ENCODE measurements at regions not wholly inside any gene's neighbourhood (a gene's known extent, or its start where the extent isn't known, plus 50 kb on each side); places are given as distances from the start of the nearest gene placed in this dataset.

DNA sequence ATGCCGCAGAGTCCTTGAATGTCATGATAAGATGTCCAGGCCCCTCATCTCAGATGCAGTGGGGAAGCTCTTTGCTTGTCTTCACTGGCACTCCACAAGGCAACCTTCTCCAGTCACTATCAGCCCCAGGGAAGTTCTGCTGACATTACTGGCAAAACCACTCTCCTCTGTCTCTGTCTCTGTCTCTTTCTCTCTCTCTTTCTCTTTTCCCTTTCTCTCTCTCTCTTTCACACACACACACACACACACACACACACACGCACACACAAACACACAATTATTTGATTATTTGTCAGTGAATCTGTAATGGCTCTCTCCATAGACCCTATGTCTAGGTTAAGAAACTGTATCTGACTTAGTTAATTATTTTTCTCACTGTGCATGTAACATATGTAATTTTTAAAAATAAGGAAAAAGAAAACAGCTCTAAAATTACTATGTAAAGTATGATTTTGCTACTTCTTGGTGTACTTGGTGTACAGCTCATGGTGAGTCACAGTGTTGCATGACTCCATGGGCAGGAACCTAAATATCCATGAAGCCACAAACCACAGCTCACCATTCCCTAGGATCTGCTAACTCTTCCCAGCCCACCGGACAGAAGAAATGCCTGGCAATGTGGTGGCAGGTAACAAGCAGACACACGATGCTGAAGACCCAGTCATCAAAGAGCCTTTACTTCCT is 594.9 kb upstream of the ID2 start:
- Histone ChIP-seq H3K4me1 (no peaks in the 10 kb centered on the region), H3K9me3 (no peaks in the 10 kb centered on the region), H3K4me3 (no peak overlapping the region), H3K27ac (replicated peaks in 1 of 4) (no peak overlapping the region), H3K36me3 (no peaks in the 10 kb centered on the region), H3K27me3 (no peaks in the 10 kb centered on the region)
- TF ChIP-seq, protein P1, sequence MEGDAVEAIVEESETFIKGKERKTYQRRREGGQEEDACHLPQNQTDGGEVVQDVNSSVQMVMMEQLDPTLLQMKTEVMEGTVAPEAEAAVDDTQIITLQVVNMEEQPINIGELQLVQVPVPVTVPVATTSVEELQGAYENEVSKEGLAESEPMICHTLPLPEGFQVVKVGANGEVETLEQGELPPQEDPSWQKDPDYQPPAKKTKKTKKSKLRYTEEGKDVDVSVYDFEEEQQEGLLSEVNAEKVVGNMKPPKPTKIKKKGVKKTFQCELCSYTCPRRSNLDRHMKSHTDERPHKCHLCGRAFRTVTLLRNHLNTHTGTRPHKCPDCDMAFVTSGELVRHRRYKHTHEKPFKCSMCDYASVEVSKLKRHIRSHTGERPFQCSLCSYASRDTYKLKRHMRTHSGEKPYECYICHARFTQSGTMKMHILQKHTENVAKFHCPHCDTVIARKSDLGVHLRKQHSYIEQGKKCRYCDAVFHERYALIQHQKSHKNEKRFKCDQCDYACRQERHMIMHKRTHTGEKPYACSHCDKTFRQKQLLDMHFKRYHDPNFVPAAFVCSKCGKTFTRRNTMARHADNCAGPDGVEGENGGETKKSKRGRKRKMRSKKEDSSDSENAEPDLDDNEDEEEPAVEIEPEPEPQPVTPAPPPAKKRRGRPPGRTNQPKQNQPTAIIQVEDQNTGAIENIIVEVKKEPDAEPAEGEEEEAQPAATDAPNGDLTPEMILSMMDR (IDR thresholded peaks at IDR 0.05): no peak
- TF ChIP-seq POLR2A (IDR thresholded peaks at IDR 0.05; ENCODE audit: low read depth) (no peak), POLR2AphosphoS5 (IDR thresholded peaks at IDR 0.05) (no peak), EP300 (IDR thresholded peaks at IDR 0.05) (no peak)
- DNase-seq (ENCODE audit: extremely low spot score): peak; percentile 34
- intact Hi-C loops (cut with DNase I): no loop called here
- 73% methylated on average over 4 of the region's 4 CpGs for WGBS

DNA sequence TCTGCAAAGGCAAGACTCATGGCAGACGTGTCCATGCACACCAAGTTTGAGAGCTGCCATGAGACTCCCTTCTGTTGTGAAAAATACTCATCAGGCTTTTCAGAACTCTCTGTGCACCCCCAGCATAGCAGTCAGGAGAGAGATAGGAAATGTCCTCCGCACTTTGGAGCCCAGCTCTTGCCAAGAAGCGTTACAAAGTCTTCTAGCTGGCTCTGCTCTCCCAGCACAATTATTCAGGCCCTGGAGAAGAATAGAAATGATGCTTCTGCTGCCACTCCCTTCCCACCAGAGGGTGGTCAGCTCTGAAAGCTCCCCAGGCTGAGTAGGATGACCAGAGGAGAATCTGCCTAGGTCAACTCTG is 594.4 kb upstream of the ID2 start:
- 74% methylated on average over 3 of the region's 3 CpGs for WGBS
- TF ChIP-seq POLR2A (IDR thresholded peaks at IDR 0.05; ENCODE audit: low read depth) (no peak), EP300 (IDR thresholded peaks at IDR 0.05) (no peak), POLR2AphosphoS5 (IDR thresholded peaks at IDR 0.05) (no peak)
- peak; percentile 87 for DNase-seq (ENCODE audit: extremely low spot score)

DNA sequence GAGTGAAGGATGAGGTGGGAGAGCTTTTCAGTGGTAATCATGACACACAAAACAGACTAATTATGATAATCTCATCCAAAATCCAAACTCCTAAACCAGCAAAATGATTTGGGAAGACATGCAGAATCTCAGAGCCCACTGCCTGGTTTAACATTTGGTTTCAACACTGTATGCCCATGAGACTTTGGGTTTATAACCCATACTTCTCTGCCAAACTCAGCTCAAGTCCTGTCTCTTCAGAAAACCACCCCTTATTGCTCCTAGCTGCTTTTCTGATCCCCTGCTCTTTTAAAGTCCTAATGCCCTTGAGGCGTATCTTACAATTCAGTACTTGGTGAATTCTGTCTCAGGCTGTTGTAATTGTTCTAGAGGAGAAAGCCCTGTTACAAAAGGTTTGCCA is 593.0 kb upstream of the ID2 start:
- H3K27ac ChIP-seq (replicated peaks in 1 of 4): no peak overlapping the region
- no peak for DNase-seq (ENCODE audit: extremely low spot score)
- WGBS: 100% methylated on average over 1 of the region's 1 CpG
- TF ChIP-seq POLR2AphosphoS5 (IDR thresholded peaks at IDR 0.05) (no peak), EP300 (IDR thresholded peaks at IDR 0.05) (no peak), POLR2A (IDR thresholded peaks at IDR 0.05; ENCODE audit: low read depth) (no peak)
- TF ChIP-seq, protein P1 (IDR thresholded peaks at IDR 0.05): no peak
- H3K4me3 ChIP-seq: no peak overlapping the region
- intact Hi-C loops (cut with DNase I): no loop called here
- no peaks in the 10 kb centered on the region for H3K9me3 ChIP-seq
- no peaks in the 10 kb centered on the region for H3K36me3 ChIP-seq
- no peaks in the 10 kb centered on the region for H3K27me3 ChIP-seq
- no peaks in the 10 kb centered on the region for H3K4me1 ChIP-seq

More for the DNA sequence above, 594.4 kb upstream of the ID2 start:
- Histone ChIP-seq H3K4me1 (no peaks in the 10 kb centered on the region), H3K27ac (replicated peaks in 1 of 4) (no peak overlapping the region), H3K36me3 (no peaks in the 10 kb centered on the region), H3K9me3 (no peaks in the 10 kb centered on the region), H3K4me3 (no peak overlapping the region), H3K27me3 (no peaks in the 10 kb centered on the region)
- intact Hi-C loops (cut with DNase I): no loop called here

DNA sequence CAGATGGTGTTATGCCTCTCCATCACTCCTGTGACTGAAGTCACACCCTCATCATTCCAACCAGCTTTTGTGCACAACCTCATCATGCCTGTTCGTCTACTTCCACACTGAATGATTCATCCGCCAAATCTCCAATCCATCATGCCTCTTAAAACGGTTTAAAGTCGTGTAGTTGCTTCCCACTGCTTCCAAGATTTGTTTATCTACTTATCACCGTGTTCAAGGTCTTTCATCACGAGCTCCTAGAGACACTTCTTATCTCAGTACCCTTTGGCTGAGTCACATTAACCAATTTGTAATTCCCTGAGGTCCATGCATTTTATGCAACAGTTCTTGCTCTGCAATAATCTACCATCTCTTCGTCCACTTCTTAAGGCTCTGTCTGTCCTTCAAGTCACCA is 592.3 kb upstream of the ID2 start:
- no peak for DNase-seq (ENCODE audit: extremely low spot score)
- H3K4me3 ChIP-seq: no peak overlapping the region
- no peak overlapping the region for H3K27ac ChIP-seq (replicated peaks in 1 of 4)
- WGBS: 72% methylated on average over 7 of the region's 7 CpGs
- no peaks in the 10 kb centered on the region for H3K27me3 ChIP-seq
- no peaks in the 10 kb centered on the region for H3K9me3 ChIP-seq
- TF ChIP-seq POLR2AphosphoS5 (IDR thresholded peaks at IDR 0.05) (no peak), POLR2A (IDR thresholded peaks at IDR 0.05; ENCODE audit: low read depth) (no peak), EP300 (IDR thresholded peaks at IDR 0.05) (no peak)
- TF ChIP-seq, protein P1 (IDR thresholded peaks at IDR 0.05): no peak
- intact Hi-C loops (cut with DNase I): no loop called here
- H3K36me3 ChIP-seq: no peaks in the 10 kb centered on the region
- no peaks in the 10 kb centered on the region for H3K4me1 ChIP-seq

DNA sequence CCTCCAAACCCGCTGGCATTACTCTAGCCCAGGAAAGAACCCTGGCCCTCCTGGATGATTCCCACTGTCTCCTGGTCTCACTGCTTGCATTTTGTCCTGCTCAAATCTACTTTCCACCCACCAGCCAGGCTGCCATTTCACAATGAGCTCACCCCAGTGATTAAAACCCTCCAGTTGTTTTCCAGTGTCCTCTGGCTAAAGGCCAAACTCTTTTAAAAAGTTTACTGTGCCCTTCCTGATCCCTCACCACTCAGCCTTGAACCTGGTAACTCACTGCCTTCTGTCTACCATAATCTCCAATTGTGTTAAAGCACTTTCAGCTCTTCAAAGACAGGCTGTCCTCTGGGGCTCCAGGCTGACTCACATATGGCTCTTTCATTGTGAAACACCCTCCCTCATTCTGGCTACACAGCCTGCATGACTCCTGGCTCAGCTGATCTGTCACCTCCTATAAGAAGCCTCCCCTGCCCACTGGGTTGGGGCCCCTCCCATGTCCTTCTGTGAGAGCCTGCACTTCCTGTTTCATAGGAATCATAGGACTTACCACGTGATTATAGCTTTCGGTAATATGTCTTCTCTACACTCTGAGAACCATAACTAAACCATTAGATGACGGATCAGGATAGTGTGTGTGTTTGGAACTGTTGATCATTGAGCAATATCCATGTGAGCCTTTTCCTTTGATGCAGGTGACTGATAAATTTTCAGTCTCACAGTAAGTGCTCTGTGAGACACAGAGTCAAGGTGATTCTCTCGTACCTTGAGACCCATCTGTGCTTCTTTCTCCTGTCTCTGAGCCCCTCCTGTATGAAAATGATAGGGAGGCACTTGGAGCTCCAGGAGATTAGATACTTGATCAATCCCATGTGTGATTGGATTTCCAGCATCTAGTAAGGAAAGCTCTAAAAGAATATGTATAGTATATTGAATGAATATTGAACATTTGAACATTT is 590.8 kb upstream of the ID2 start:
- peak; percentile 92 for DNase-seq (ENCODE audit: extremely low spot score)
- H3K4me1 ChIP-seq: no peaks in the 10 kb centered on the region
- TF ChIP-seq POLR2AphosphoS5 (IDR thresholded peaks at IDR 0.05): no peak
- TF ChIP-seq POLR2A (IDR thresholded peaks at IDR 0.05; ENCODE audit: low read depth): no peak
- TF ChIP-seq EP300 (IDR thresholded peaks at IDR 0.05): no peak
- TF ChIP-seq, protein P1 (IDR thresholded peaks at IDR 0.05): no peak
- 87% methylated on average over 5 of the region's 5 CpGs for WGBS
- H3K36me3 ChIP-seq: no peaks in the 10 kb centered on the region
- no peak overlapping the region for H3K4me3 ChIP-seq
- intact Hi-C loops (cut with DNase I): no loop called here
- H3K27ac ChIP-seq (replicated peaks in 1 of 4): no peak overlapping the region
- H3K9me3 ChIP-seq: no peaks in the 10 kb centered on the region
- no peaks in the 10 kb centered on the region for H3K27me3 ChIP-seq

Data from esophagus muscularis mucosa (tissue), 4 donors.